D721Med (cell line): ENCODE measurements at regions not wholly inside any gene's neighbourhood (a gene's known extent, or its start where the extent isn't known, plus 50 kb on each side); places are given as distances from the start of the nearest gene placed in this dataset.

Experiments used
- DNase-seq: peaks from one replicate; pipeline ENCODE4 v3.0.0; 2011; ENCODE audit warnings: low spot score; ENCODE audit not compliant: insufficient read length
- FAIRE-seq: peaks from 2 replicates; lab custom pipeline; 2011; peaks lifted over from hg19 to GRCh38; lab: Jason Lieb, UNC
- CTCF ChIP-seq: IDR thresholded peaks from 2 replicates; pipeline ENCODE4 v1.5.1; 2012; ENCODE audit warnings: mild to moderate bottlenecking, control low read depth; ENCODE audit not compliant: insufficient read depth; ENCODE audit errors: missing control alignments

- no peak for TF ChIP-seq CTCF
- FAIRE-seq (no peak), DNase-seq (no peak)
Measured at GRCh38 chr11:113540416-113541330, 65.5 kb upstream of the DRD2 start.

GRCh38 chr11:113538451-113539412 lies 63.5 kb upstream of the DRD2 start:
- FAIRE-seq (no peak), DNase-seq (no peak)
- TF ChIP-seq CTCF, result no peak

GRCh38 chr11:113534625-113535024 lies 59.4 kb upstream of the DRD2 start:
- no peak for FAIRE-seq
- no peak for TF ChIP-seq CTCF
- no peak for DNase-seq

- no peak for TF ChIP-seq CTCF
- no peak for DNase-seq
- FAIRE-seq, result no peak
Measured at GRCh38 chr11:113533425-113533698, 58.2 kb upstream of the DRD2 start.

GRCh38 chr11:113532697-113533424 lies 57.7 kb upstream of the DRD2 start:
- peak; percentile 93 for TF ChIP-seq CTCF
- DNase-seq, result peak; percentile 54
- no peak for FAIRE-seq

GRCh38 chr11:113531575-113532451 lies 56.6 kb upstream of the DRD2 start:
- TF ChIP-seq CTCF, result no peak
- no peak for DNase-seq
- no peak for FAIRE-seq
